ENCODE measurements at regions not wholly inside any gene's neighbourhood (a gene's known extent, or its start where the extent isn't known, plus 50 kb on each side); places are given as distances from the start of the nearest gene placed in this dataset.

DNA sequence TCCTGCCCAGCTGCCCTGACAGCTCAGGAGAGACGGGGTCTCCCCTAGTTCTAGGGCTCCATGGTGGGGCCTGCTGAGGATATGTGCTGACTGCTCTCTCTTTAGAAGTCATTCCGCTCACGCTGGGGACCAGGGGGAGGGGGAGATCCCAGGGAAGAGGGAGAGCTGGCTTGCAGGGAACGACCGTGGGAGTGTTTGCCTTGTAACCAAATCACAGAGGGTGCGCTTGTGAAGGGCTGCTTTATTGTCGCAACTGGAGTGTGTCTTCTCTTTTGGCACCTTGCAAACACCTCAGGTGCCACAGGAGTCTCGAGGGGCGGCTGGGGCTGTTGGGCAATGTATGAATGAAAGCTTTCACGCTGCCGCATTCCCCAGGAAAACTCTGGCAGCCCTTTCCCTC is 531.3 kb upstream of the MKI67 start:
- TF ChIP-seq GABPA (IDR thresholded peaks at IDR 0.05 in 1 of 2, conservative IDR thresholded peaks at IDR 0.05 in 1 of 2), result no peak
- no peak for TF ChIP-seq CTCF (IDR thresholded peaks at IDR 0.05; ENCODE audit: low read depth, low read length, missing input control)
- TF ChIP-seq YY1 (IDR thresholded peaks at IDR 0.05), result no peak
- TF ChIP-seq TAF1 (conservative IDR thresholded peaks at IDR 0.05), result no peak
- TF ChIP-seq, protein P1, sequence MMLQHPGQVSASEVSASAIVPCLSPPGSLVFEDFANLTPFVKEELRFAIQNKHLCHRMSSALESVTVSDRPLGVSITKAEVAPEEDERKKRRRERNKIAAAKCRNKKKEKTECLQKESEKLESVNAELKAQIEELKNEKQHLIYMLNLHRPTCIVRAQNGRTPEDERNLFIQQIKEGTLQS (IDR thresholded peaks at IDR 0.05), result no peak
- no peak for TF ChIP-seq HNF4A (conservative IDR thresholded peaks at IDR 0.05)

All from liver (tissue), 3 donors.